ENCODE measurements at regions not wholly inside any gene's neighbourhood (a gene's known extent, or its start where the extent isn't known, plus 50 kb on each side); places are given as distances from the start of the nearest gene placed in this dataset.

GRCh38 chr15:37814847-37815515, 119.5 kb upstream of the TMCO5A start:
- H3K9ac ChIP-seq = no peak overlapping the region

GRCh38 chr15:37818152-37818677, 116.2 kb upstream of the TMCO5A start:
- H3K27ac Mint-ChIP-seq = no peak overlapping the region
- no peaks in the 10 kb centered on the region for H3F3A ChIP-seq (ENCODE audit: low read depth)
- DNase-seq (ENCODE audit: low spot score) = no peak
- H3K9me3 Mint-ChIP-seq = no peaks in the 10 kb centered on the region
- H2AFZ ChIP-seq (replicated peaks) = peak overlapping the region; percentile 66
- H4K20me1 ChIP-seq (ENCODE audit: low read depth) = no peaks in the 10 kb centered on the region
- no peak overlapping the region for H3K4me2 ChIP-seq
- H3K36me3 ChIP-seq = no peaks in the 10 kb centered on the region
- no peaks in the 10 kb centered on the region for H3K4me1 ChIP-seq
- no peaks in the 10 kb centered on the region for H3K27me3 ChIP-seq
- no peak overlapping the region for H3K4me3 ChIP-seq
- H3K36me3 Mint-ChIP-seq = no peaks in the 10 kb centered on the region
- peaks cover 2% of the 10 kb centered on the region for H3K27me3 Mint-ChIP-seq (ENCODE audit: insufficient read depth, low read depth)
- H3K4me3 Mint-ChIP-seq = no peak overlapping the region
- no peaks in the 10 kb centered on the region for H3K79me2 ChIP-seq (ENCODE audit: low read depth)
- H3K9me3 ChIP-seq (ENCODE audit: low read depth) = no peaks in the 10 kb centered on the region
- H3K27ac ChIP-seq = no peak overlapping the region
- H3K4me1 Mint-ChIP-seq = no peaks in the 10 kb centered on the region
- no peak for TF ChIP-seq CTCF (IDR thresholded peaks at IDR 0.05)
- no peak for TF ChIP-seq EZH2 (IDR thresholded peaks at IDR 0.05)
- TF ChIP-seq EZH2phosphoT487 (IDR thresholded peaks at IDR 0.05) = no peak
- no peak overlapping the region for H3K9ac ChIP-seq

More at GRCh38 chr15:37814847-37815515, 119.5 kb upstream of the TMCO5A start:
- Mint-ChIP-seq H3K4me1 (no peaks in the 10 kb centered on the region), H3K4me3 (no peak overlapping the region), H3K9me3 (no peaks in the 10 kb centered on the region), H3K36me3 (no peaks in the 10 kb centered on the region), H3K27ac (no peak overlapping the region), H3K27me3 (ENCODE audit: insufficient read depth, low read depth) (no peaks in the 10 kb centered on the region)
- Histone ChIP-seq H3K79me2 (ENCODE audit: low read depth) (no peaks in the 10 kb centered on the region), H3F3A (ENCODE audit: low read depth) (no peaks in the 10 kb centered on the region), H3K36me3 (no peaks in the 10 kb centered on the region), H4K20me1 (ENCODE audit: low read depth) (no peaks in the 10 kb centered on the region), H3K27me3 (no peaks in the 10 kb centered on the region), H3K4me3 (no peak overlapping the region), H3K4me1 (no peaks in the 10 kb centered on the region), H2AFZ (replicated peaks) (no peak overlapping the region), H3K9me3 (ENCODE audit: low read depth) (no peaks in the 10 kb centered on the region), H3K4me2 (no peak overlapping the region), H3K27ac (no peak overlapping the region)
- TF ChIP-seq EZH2 (IDR thresholded peaks at IDR 0.05) (no peak), CTCF (IDR thresholded peaks at IDR 0.05) (no peak), EZH2phosphoT487 (IDR thresholded peaks at IDR 0.05) (no peak)
- no peak for DNase-seq (ENCODE audit: low spot score)

GRCh38 chr15:37819191-37819590, 115.2 kb upstream of the TMCO5A start:
- H2AFZ ChIP-seq (replicated peaks) = no peak overlapping the region
- no peaks in the 10 kb centered on the region for H3K9me3 ChIP-seq (ENCODE audit: low read depth)

More at GRCh38 chr15:37819191-37819590, 115.2 kb upstream of the TMCO5A start:
- no peak overlapping the region for H3K4me2 ChIP-seq
- TF ChIP-seq EZH2phosphoT487 (IDR thresholded peaks at IDR 0.05) (no peak), CTCF (IDR thresholded peaks at IDR 0.05) (no peak), EZH2 (IDR thresholded peaks at IDR 0.05) (no peak)
- DNase-seq (ENCODE audit: low spot score) = no peak
- no peak overlapping the region for H3K27ac ChIP-seq
- no peaks in the 10 kb centered on the region for H3K79me2 ChIP-seq (ENCODE audit: low read depth)
- Mint-ChIP-seq H3K36me3 (no peaks in the 10 kb centered on the region), H3K4me1 (peaks cover 7% of the 10 kb centered on the region), H3K27me3 (ENCODE audit: insufficient read depth, low read depth) (peaks cover 2% of the 10 kb centered on the region), H3K27ac (no peak overlapping the region), H3K4me3 (no peak overlapping the region), H3K9me3 (no peaks in the 10 kb centered on the region)
- no peaks in the 10 kb centered on the region for H4K20me1 ChIP-seq (ENCODE audit: low read depth)
- H3K4me3 ChIP-seq = no peak overlapping the region
- H3K36me3 ChIP-seq = no peaks in the 10 kb centered on the region
- no peaks in the 10 kb centered on the region for H3F3A ChIP-seq (ENCODE audit: low read depth)
- H3K4me1 ChIP-seq = no peaks in the 10 kb centered on the region
- H3K9ac ChIP-seq = no peak overlapping the region
- H3K27me3 ChIP-seq = no peaks in the 10 kb centered on the region

All from neural progenitor cell (in vitro differentiated cells).